ENCODE measurements at regions not wholly inside any gene's neighbourhood (a gene's known extent, or its start where the extent isn't known, plus 50 kb on each side); places are given as distances from the start of the nearest gene placed in this dataset.
"Not testable (repeated sequence)": the region's sequence is repeated elsewhere in the genome, so short reads cannot be mapped to it uniquely, and the experiment has no call there.

GRCh38 chr12:94916663-94917062 lies 86.8 kb downstream of the NDUFA12 start:
- no peak for DNase-seq (ENCODE audit: low read depth)

- no peak for DNase-seq (ENCODE audit: low read depth)
Observed at GRCh38 chr12:94909663-94910062, 93.8 kb downstream of the NDUFA12 start.

- DNase-seq (ENCODE audit: low read depth): not testable (repeated sequence)
Observed at GRCh38 chr12:94905749-94906148, 97.7 kb downstream of the NDUFA12 start.

- DNase-seq (ENCODE audit: low read depth): no peak
Observed at GRCh38 chr12:94900496-94900895, 103.0 kb downstream of the NDUFA12 start.

- DNase-seq (ENCODE audit: low read depth): no peak
Observed at GRCh38 chr12:94898388-94898787, 105.1 kb downstream of the NDUFA12 start.

GRCh38 chr12:94892544-94893267 lies 110.8 kb downstream of the NDUFA12 start:
- DNase-seq (ENCODE audit: low read depth): no peak

GRCh38 chr12:94889445-94890210 lies 113.9 kb downstream of the NDUFA12 start:
- DNase-seq (ENCODE audit: low read depth): no peak

GRCh38 chr12:94879542-94879941 lies 124.0 kb downstream of the NDUFA12 start:
- no peak for DNase-seq (ENCODE audit: low read depth)

- peak; percentile 46 for DNase-seq (ENCODE audit: low read depth)
Observed at GRCh38 chr12:94875525-94875924, 128.0 kb downstream of the NDUFA12 start.

- DNase-seq (ENCODE audit: low read depth): no peak
Observed at GRCh38 chr12:94874518-94875302, 128.8 kb downstream of the NDUFA12 start.

- no peak for DNase-seq (ENCODE audit: low read depth)
Observed at GRCh38 chr12:94873734-94874517, 129.6 kb downstream of the NDUFA12 start.

GRCh38 chr12:94872971-94873733 lies 130.3 kb downstream of the NDUFA12 start:
- no peak for DNase-seq (ENCODE audit: low read depth)

GRCh38 chr12:94872671-94872970 lies 130.9 kb downstream of the NDUFA12 start:
- no peak for DNase-seq (ENCODE audit: low read depth)

GRCh38 chr12:94872007-94872653 lies 131.4 kb downstream of the NDUFA12 start:
- no peak for DNase-seq (ENCODE audit: low read depth)

GRCh38 chr12:94870511-94870910 lies 133.0 kb downstream of the NDUFA12 start:
- DNase-seq (ENCODE audit: low read depth): no peak

- no peak for DNase-seq (ENCODE audit: low read depth)
Observed at GRCh38 chr12:94868161-94868560, 135.3 kb downstream of the NDUFA12 start.

GRCh38 chr12:94867066-94867855 lies 136.2 kb downstream of the NDUFA12 start:
- DNase-seq (ENCODE audit: low read depth): peak; percentile 56

- DNase-seq (ENCODE audit: low read depth): no peak
Observed at GRCh38 chr12:94864987-94865386, 138.5 kb downstream of the NDUFA12 start.

GRCh38 chr12:94863321-94864035 lies 140.0 kb downstream of the NDUFA12 start:
- DNase-seq (ENCODE audit: low read depth): no peak
